Osteoblast (primary cell): ENCODE measurements at regions not wholly inside any gene's neighbourhood (a gene's known extent, or its start where the extent isn't known, plus 50 kb on each side); places are given as distances from the start of the nearest gene placed in this dataset.

Source experiments
- DNase-seq: peaks from one replicate; pipeline ENCODE4 v3.0.0; 2011; ENCODE audit warnings: low spot score, mixed read lengths; ENCODE audit not compliant: insufficient read length; ENCODE audit errors: missing footprints
- H2AFZ ChIP-seq: 2 replicates; pipeline ENCODE4 v1.6.0; 2011; ENCODE audit warnings: mild to moderate bottlenecking, low read length
- H3K27ac ChIP-seq: 2 replicates; pipeline ENCODE4 v1.5.1; 2011; ENCODE audit warnings: mild to moderate bottlenecking, low read depth, low read length, moderate library complexity
- H3K27me3 ChIP-seq: 2 replicates; pipeline ENCODE4 v1.6.0; 2012; ENCODE audit warnings: mild to moderate bottlenecking, control low read depth, inconsistent platforms, low read length, moderate library complexity; ENCODE audit not compliant: insufficient read depth
- H3K36me3 ChIP-seq: 2 replicates; pipeline ENCODE4 v1.5.1; 2011; ENCODE audit warnings: mild to moderate bottlenecking, low read length, control low read depth, moderate library complexity; ENCODE audit not compliant: insufficient read depth
- H3K4me1 ChIP-seq: 2 replicates; pipeline ENCODE4 v1.5.1; 2011; ENCODE audit warnings: mild to moderate bottlenecking, low read length, control low read depth, moderate library complexity; ENCODE audit not compliant: insufficient read depth
- H3K4me2 ChIP-seq: 2 replicates; pipeline ENCODE4 v1.6.0; 2011; ENCODE audit warnings: mild to moderate bottlenecking, low read length; ENCODE audit not compliant: insufficient read depth
- H3K4me3 ChIP-seq: fragments of 200-600 bp; sonication (generic); 3 replicates; pipeline ENCODE4 v1.5.1; 2012; ENCODE audit warnings: mild to moderate bottlenecking, low read length, inconsistent platforms; ENCODE audit not compliant: insufficient read depth
- H3K79me2 ChIP-seq: 2 replicates; pipeline ENCODE4 v1.6.0; 2012; ENCODE audit warnings: mild to moderate bottlenecking, low read length, control low read depth, inconsistent platforms; ENCODE audit not compliant: insufficient read depth
- H3K9me3 ChIP-seq: 2 replicates; pipeline ENCODE4 v1.5.1; 2011; ENCODE audit warnings: low read depth, low read length, control low read depth
- H4K20me1 ChIP-seq: 2 replicates; pipeline ENCODE4 v1.6.0; 2012; ENCODE audit warnings: mild to moderate bottlenecking, low read length, control low read depth; ENCODE audit not compliant: insufficient read depth
- CTCF ChIP-seq: IDR thresholded peaks from 2 replicates; pipeline ENCODE4 v1.5.1; 2011; ENCODE audit warnings: mild to moderate bottlenecking, low read depth, low read length, moderate library complexity; ENCODE audit errors: extremely low read depth

- Histone ChIP-seq H3K36me3 (no peaks in the 10 kb centered on the region), H3K27me3 (no peaks in the 10 kb centered on the region), H3K79me2 (no peaks in the 10 kb centered on the region), H4K20me1 (no peaks in the 10 kb centered on the region), H2AFZ (no peak overlapping the region), H3K4me3 (no peak overlapping the region), H3K27ac (no peak overlapping the region), H3K4me2 (no peak overlapping the region), H3K4me1 (no peaks in the 10 kb centered on the region), H3K9me3 (peaks cover 2% of the 10 kb centered on the region)
- DNase-seq, result no peak
- no peak for TF ChIP-seq CTCF
These were observed 423.0 kb downstream of the ZBBX start for GRCh38 chr3:166957121-166957520.

DNA sequence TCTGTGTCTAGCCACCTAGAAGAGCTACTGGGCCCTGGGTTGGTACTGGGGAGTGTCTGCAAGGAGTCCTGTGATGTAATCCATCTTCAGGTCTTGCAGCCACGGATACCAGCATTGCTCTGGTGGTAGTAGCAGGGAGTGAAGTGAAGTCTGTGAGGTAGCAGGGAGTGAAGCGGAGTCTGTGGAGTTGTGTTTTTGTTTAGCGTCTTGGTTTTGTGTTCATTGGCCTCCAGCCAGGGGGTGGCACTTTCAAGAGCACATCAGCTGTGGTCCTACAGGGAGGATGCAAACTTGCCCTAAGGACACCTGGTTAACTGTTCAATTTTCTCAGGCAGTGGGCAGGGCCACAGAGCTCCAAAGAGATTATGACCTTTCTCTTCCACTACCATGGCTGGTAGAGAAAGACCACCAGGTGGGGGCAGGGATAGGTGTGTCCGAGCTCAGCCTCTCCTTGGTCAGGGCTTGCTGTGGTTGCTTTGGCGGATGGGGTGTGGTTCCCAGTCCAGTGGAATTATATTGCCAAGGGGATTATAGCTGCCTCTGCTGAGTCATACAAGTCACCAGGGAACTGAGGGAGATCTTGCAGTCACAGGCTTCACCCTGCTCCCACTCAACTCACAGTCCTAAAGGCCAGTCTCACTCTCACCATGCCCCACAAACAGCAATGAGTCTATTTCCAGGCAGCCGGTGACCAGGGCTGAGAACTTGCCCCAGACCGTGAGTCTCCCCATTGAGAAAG is 424.7 kb downstream of the ZBBX start:
- no peak overlapping the region for H3K27ac ChIP-seq
- no peaks in the 10 kb centered on the region for H4K20me1 ChIP-seq
- H3K4me3 ChIP-seq, result no peak overlapping the region
- H3K36me3 ChIP-seq, result no peaks in the 10 kb centered on the region
- no peak for TF ChIP-seq CTCF
- no peaks in the 10 kb centered on the region for H3K79me2 ChIP-seq
- no peaks in the 10 kb centered on the region for H3K27me3 ChIP-seq
- H2AFZ ChIP-seq, result no peak overlapping the region
- H3K4me1 ChIP-seq, result no peaks in the 10 kb centered on the region
- H3K9me3 ChIP-seq, result peaks cover 3% of the 10 kb centered on the region
- no peak for DNase-seq
- H3K4me2 ChIP-seq, result no peak overlapping the region

- H3K79me2 ChIP-seq, result no peaks in the 10 kb centered on the region
- no peaks in the 10 kb centered on the region for H4K20me1 ChIP-seq
- no peaks in the 10 kb centered on the region for H3K4me1 ChIP-seq
- no peak overlapping the region for H3K27ac ChIP-seq
- no peak overlapping the region for H3K4me3 ChIP-seq
- no peak for DNase-seq
- H3K36me3 ChIP-seq, result no peaks in the 10 kb centered on the region
- H3K4me2 ChIP-seq, result no peak overlapping the region
- no peaks in the 10 kb centered on the region for H3K9me3 ChIP-seq
- no peak overlapping the region for H2AFZ ChIP-seq
- no peak for TF ChIP-seq CTCF
- H3K27me3 ChIP-seq, result no peaks in the 10 kb centered on the region
These were observed 445.2 kb downstream of the ZBBX start for GRCh38 chr3:166934879-166935278.

DNA sequence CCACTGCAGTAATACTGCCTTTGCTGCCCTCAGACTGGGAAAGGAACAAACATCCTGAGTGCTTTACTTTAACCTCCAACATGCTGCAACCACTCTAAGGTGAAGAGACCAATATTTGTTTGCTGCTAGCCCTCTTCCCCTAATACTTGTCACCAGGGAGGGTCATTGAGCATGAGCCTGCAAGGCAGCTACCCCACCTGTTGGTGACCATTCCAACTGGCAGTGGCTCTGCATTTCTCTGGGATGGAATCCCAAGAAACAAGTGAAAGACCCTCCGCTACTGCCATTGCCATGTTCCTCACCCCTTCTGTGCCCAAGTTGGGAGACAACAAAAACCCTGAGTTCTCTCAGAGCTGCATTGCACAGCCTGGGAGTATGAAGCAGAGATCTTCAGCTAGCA is 462.7 kb downstream of the ZBBX start:
- Histone ChIP-seq H3K4me3 (no peak overlapping the region), H3K4me2 (no peak overlapping the region), H3K4me1 (no peaks in the 10 kb centered on the region), H3K79me2 (no peaks in the 10 kb centered on the region), H2AFZ (no peak overlapping the region), H3K36me3 (no peaks in the 10 kb centered on the region), H3K27ac (no peak overlapping the region), H3K27me3 (no peaks in the 10 kb centered on the region), H3K9me3 (peaks cover 4% of the 10 kb centered on the region), H4K20me1 (no peaks in the 10 kb centered on the region)
- no peak for TF ChIP-seq CTCF
- no peak for DNase-seq
